ENCODE measurements at regions not wholly inside any gene's neighbourhood (a gene's known extent, or its start where the extent isn't known, plus 50 kb on each side); places are given as distances from the start of the nearest gene placed in this dataset.
A peak's percentile ranks its signal among the peaks of the same experiment; 100 is the strongest.

DNA sequence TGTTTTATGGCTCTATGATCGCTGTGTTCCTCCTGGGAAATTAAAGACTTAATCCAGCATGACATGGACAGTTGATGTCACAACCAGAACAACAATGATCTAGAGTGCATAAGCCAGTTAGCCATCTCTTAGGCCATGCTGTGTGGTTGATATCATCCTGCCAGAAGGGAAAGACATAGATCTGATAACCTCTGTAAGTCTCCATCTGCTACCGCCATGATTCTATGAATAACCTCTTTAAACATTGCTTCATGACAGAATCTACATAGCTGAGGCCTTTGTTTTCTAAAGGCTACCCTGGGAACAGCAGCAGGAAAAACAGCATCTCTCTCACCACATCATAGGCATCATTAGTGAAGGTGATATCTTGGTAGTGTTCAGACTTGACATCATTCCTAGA is 117.6 kb upstream of the PHACTR1 start:
- CTCF ChIA-PET, result interaction anchor here (1.6 kb wide), 1 partner anchor 309 kb away, joined by 4 read pairs; the partner anchor contains the start of gene EDN1
- no peaks in the 10 kb centered on the region for H3K36me3 Mint-ChIP-seq (ENCODE audit: insufficient read depth, unreplicated experiment)
- no peak overlapping the region for H3K27ac Mint-ChIP-seq (ENCODE audit: low read depth, unreplicated experiment)
- DNase-seq (ENCODE audit: unreplicated experiment), result no peak
- intact Hi-C loops (cut with micrococcal nuclease), result no loop called here
- H3K4me3 Mint-ChIP-seq (ENCODE audit: unreplicated experiment), result no peak overlapping the region
- POLR2A ChIA-PET, result no interaction called here
- BruUV-seq (replicated peaks), result no TSS peak
- H3K9me3 Mint-ChIP-seq (ENCODE audit: unreplicated experiment), result no peaks in the 10 kb centered on the region
- no peak for TF ChIP-seq CTCF (IDR thresholded peaks at IDR 0.05; ENCODE audit: unreplicated experiment)
- H3K27me3 Mint-ChIP-seq (ENCODE audit: insufficient read depth, unreplicated experiment), result no peaks in the 10 kb centered on the region
- peaks cover 17% of the 10 kb centered on the region for H3K4me1 Mint-ChIP-seq (ENCODE audit: insufficient read depth, unreplicated experiment)

DNA sequence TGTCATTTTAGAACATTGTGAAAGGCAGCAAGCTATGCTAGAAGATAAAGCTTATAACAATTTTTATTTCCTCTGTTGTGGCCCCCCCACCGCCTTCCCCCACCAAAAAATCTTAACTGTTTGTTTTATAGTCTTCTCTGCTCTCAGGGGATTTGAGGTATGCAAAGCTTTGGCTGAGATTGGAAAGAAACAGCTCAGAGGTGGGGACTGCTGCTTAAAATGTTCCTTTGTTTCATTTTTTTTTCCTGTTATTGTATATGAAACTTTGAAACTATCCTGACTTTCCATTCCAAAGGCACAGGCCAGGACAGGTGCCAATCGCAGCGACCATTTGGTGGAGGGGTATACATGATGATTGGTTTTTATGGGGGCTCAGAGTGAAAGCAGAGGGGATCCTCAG is 114.7 kb upstream of the PHACTR1 start:
- ChIA-PET POLR2A (interaction anchor here (0.6 to 9.3 kb wide), 8 partner anchors 111 to 442 kb away, joined by 3 to 116 read pairs (median 5); partner anchors contain the start of gene EDN1), CTCF (interaction anchor here (0.6 to 11.8 kb wide), 19 partner anchors 8 to 947 kb away, joined by 3 to 197 read pairs (median 4); partner anchors contain the start of gene EDN1)
- Mint-ChIP-seq H3K4me3 (ENCODE audit: unreplicated experiment) (no peak overlapping the region), H3K27ac (ENCODE audit: low read depth, unreplicated experiment) (no peak overlapping the region), H3K9me3 (ENCODE audit: unreplicated experiment) (no peaks in the 10 kb centered on the region), H3K4me1 (ENCODE audit: insufficient read depth, unreplicated experiment) (peaks cover 14% of the 10 kb centered on the region), H3K36me3 (ENCODE audit: insufficient read depth, unreplicated experiment) (no peaks in the 10 kb centered on the region), H3K27me3 (ENCODE audit: insufficient read depth, unreplicated experiment) (no peaks in the 10 kb centered on the region)
- DNase-seq (ENCODE audit: unreplicated experiment), result no peak
- BruUV-seq (replicated peaks), result no TSS peak
- TF ChIP-seq CTCF (IDR thresholded peaks at IDR 0.05; ENCODE audit: unreplicated experiment), result no peak
- intact Hi-C loops (cut with micrococcal nuclease), result no loop called here

DNA sequence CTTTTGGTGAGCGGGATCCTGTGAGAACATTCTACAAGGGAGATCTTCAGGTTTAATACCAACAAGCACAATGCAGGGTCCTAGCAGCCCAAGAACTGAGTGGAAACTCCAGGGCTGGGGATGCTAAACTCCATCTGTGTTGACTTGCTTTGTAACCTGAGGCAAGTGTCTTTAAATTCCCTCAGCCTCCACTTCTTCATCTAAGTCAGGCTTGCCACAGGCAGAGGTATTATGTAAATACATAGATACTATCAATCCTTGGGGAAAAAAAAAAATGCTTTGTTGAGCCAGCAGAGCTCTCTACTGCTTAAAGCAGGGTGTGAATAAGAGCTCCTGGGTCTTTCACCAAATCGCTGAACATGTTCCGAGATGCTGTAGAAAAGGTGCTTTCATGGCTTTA is 114.2 kb upstream of the PHACTR1 start:
- H3K9me3 Mint-ChIP-seq (ENCODE audit: unreplicated experiment), result no peaks in the 10 kb centered on the region
- ChIA-PET CTCF (interaction anchor here (0.6 to 11.8 kb wide), 20 partner anchors 9 to 1018 kb away, joined by 3 to 197 read pairs (median 4); partner anchors contain the start of gene EDN1), POLR2A (interaction anchor here (0.6 to 9.3 kb wide), 8 partner anchors 112 to 312 kb away, joined by 3 to 116 read pairs (median 5); partner anchors contain the start of gene EDN1)
- BruUV-seq (replicated peaks), result no TSS peak
- peaks cover 18% of the 10 kb centered on the region for H3K4me1 Mint-ChIP-seq (ENCODE audit: insufficient read depth, unreplicated experiment)
- no peak overlapping the region for H3K27ac Mint-ChIP-seq (ENCODE audit: low read depth, unreplicated experiment)
- no peak for TF ChIP-seq CTCF (IDR thresholded peaks at IDR 0.05; ENCODE audit: unreplicated experiment)
- intact Hi-C loops (cut with micrococcal nuclease), result no loop called here
- no peaks in the 10 kb centered on the region for H3K27me3 Mint-ChIP-seq (ENCODE audit: insufficient read depth, unreplicated experiment)
- H3K36me3 Mint-ChIP-seq (ENCODE audit: insufficient read depth, unreplicated experiment), result no peaks in the 10 kb centered on the region
- DNase-seq (ENCODE audit: unreplicated experiment), result no peak
- no peak overlapping the region for H3K4me3 Mint-ChIP-seq (ENCODE audit: unreplicated experiment)

- Mint-ChIP-seq H3K4me1 (ENCODE audit: insufficient read depth, unreplicated experiment) (peaks cover 26% of the 10 kb centered on the region), H3K4me3 (ENCODE audit: unreplicated experiment) (no peak overlapping the region), H3K36me3 (ENCODE audit: insufficient read depth, unreplicated experiment) (no peaks in the 10 kb centered on the region), H3K9me3 (ENCODE audit: unreplicated experiment) (no peaks in the 10 kb centered on the region), H3K27ac (ENCODE audit: low read depth, unreplicated experiment) (no peak overlapping the region), H3K27me3 (ENCODE audit: insufficient read depth, unreplicated experiment) (no peaks in the 10 kb centered on the region)
- peak; percentile 64 for TF ChIP-seq CTCF (IDR thresholded peaks at IDR 0.05; ENCODE audit: unreplicated experiment)
- BruUV-seq (replicated peaks), result no TSS peak
- CTCF ChIA-PET, result interaction anchor here (0.6 to 11.8 kb wide), 38 partner anchors 8 to 1020 kb away, joined by 3 to 197 read pairs (median 3); partner anchors contain the start of gene EDN1
- peak; percentile 55 for DNase-seq (ENCODE audit: unreplicated experiment)
- intact Hi-C loops (cut with micrococcal nuclease), result loop anchor here (1.0 kb wide), 3 partner anchors 99 to 311 kb away; no protein-coding TSS in a partner anchor
- POLR2A ChIA-PET, result interaction anchor here (0.6 to 9.3 kb wide), 10 partner anchors 26 to 403 kb away, joined by 3 to 116 read pairs (median 4); partner anchors contain the start of gene EDN1
These were observed 113.5 kb upstream of the PHACTR1 start for GRCh38 chr6:12602951-12603672.
